MV-4-11 (cell line): ENCODE measurements at regions not wholly inside any gene's neighbourhood (a gene's known extent, or its start where the extent isn't known, plus 50 kb on each side); places are given as distances from the start of the nearest gene placed in this dataset.

Experiments used
- DNase-seq: peaks from one replicate; lab custom pipeline; 2025; lab: John Stamatoyannopoulos, UW

- no peak for DNase-seq
These were observed 53.1 kb upstream of the TRIM67 start for GRCh38 chr1:231108516-231109302.

- DNase-seq: no peak
These were observed 54.1 kb upstream of the TRIM67 start for GRCh38 chr1:231107600-231108326.

- no peak for DNase-seq
These were observed 54.7 kb upstream of the TRIM67 start for GRCh38 chr1:231107151-231107550.

GRCh38 chr1:231106347-231106746, 55.5 kb upstream of the TRIM67 start:
- DNase-seq: peak; percentile 34

GRCh38 chr1:231104917-231105316, 56.9 kb upstream of the TRIM67 start:
- DNase-seq: no peak

GRCh38 chr1:231103961-231104360, 57.9 kb upstream of the TRIM67 start:
- no peak for DNase-seq

GRCh38 chr1:231099996-231100767, 60.1 kb upstream of the FAM89A start:
- no peak for DNase-seq

GRCh38 chr1:231099311-231099710, 59.3 kb upstream of the FAM89A start:
- no peak for DNase-seq

GRCh38 chr1:231095595-231095994, 55.5 kb upstream of the FAM89A start:
- DNase-seq: no peak

GRCh38 chr1:231094421-231094820, 54.4 kb upstream of the FAM89A start:
- no peak for DNase-seq

GRCh38 chr1:231093156-231093922, 53.3 kb upstream of the FAM89A start:
- no peak for DNase-seq

GRCh38 chr1:231092380-231092779, 52.3 kb upstream of the FAM89A start:
- DNase-seq: no peak

GRCh38 chr1:231091831-231092301, 51.8 kb upstream of the FAM89A start:
- peak; percentile 14 for DNase-seq

GRCh38 chr1:231091415-231091814, 51.4 kb upstream of the FAM89A start:
- no peak for DNase-seq
